Embryonic facial prominence (tissue), 1 donor: ENCODE measurements at regions not wholly inside any gene's neighbourhood (a gene's known extent, or its start where the extent isn't known, plus 50 kb on each side); places are given as distances from the start of the nearest gene placed in this dataset.
"Not testable (repeated sequence)": the region's sequence is repeated elsewhere in the genome, so short reads cannot be mapped to it uniquely, and the experiment has no call there.

Experiments
- DNase-seq: peaks from one replicate; pipeline ENCODE4 v3.0.0-alpha.2; 2016; ENCODE audit errors: extremely low spot score

DNA sequence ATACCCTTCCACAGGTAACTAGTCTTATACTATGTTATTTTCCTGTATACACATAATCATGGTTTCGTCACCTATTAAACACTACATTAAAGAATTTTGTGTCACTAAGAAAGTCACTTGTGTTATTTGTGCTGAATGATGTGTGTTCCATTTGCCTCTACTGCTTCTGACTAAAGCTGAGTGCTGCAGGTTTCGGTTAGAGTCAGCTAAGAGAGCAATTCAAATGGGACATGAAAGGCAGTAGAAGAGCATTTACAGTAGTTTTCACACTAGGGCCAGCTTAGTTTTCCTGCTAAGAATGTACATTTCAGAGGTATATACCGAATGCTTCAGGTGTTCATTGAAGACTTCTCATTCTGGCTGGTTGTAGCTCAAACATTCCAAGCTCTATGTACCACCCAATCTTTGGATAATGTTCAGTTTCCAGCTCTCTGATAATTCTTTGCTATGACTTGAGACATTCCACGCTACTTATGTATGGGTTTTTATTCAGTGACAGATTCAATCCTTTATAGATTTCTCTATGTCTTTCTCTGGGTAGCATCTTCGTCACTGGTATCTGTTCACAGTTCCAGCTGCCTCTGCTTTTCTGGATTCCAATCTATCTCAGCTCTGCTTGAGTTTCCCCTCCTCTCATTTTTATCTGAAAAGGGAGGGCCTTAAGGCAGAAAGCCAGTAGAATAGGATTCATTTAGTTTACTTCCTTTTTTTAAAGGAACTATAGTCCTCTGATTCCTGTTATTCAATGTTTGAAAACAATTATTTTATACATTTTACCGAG, 164.4 kb downstream of the CXXC4 start:
- DNase-seq = no peak

- not testable (repeated sequence) for DNase-seq
Observed at GRCh38 chr4:104326991-104327694, 167.6 kb downstream of the CXXC4 start.

DNA sequence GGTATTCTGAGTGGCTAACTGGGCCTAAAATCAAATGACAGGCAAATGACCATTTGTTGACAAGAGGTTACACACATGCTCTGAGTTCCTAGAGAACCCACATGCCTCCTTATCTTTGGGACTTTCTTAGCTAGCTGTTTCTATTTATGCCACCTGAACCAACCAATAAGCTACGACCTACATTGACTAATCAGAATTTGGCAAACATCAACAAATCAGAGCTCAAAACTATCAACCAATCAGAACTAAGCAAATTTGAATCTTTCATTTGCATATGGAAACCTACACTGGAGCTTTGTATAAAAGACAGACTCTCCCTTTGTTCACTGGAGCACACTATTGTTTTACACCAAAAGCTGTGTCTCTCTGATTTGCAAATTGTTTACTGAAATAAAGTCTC, 192.0 kb downstream of the CXXC4 start:
- DNase-seq = no peak

DNA sequence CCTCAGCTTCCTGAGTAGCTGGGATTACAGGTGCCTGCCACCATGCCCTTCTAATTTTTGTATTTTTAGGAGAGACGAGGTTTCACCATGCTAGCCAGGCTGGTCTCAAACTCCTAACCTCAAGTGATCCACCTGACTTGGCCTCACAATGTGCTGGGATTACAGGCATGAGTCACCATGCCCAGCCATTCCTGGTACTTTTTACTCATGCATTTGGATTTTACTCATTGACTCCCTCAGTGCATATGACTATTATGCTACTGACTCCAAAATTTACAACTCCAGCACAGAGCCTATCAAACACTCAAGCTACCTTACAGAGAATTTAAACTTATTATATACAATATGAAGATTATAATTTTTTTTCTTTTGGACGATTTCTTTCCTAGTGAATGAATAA, 199.9 kb downstream of the CXXC4 start:
- DNase-seq = no peak

GRCh38 chr4:104286867-104287266, 207.8 kb downstream of the CXXC4 start:
- no peak for DNase-seq

DNA sequence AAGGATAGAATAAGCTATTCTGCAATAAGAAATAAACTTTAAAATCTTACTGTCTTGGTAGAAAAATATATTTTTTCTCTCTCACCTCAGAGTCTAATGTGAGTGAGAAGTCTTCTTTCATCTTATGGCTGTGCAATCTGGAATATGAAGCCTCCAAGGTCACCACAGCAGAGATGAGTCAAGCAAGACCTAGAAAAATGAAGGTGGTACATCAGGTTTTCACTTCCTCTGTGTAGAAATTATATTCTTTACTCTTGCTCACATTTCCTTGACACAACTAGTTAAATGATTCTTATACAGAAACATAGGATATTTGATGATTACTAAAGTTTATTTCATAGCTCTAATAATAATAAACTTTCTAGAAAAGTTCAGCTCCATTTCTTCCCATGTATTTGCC, 211.4 kb downstream of the CXXC4 start:
- no peak for DNase-seq

GRCh38 chr4:104279744-104280143, 214.9 kb downstream of the CXXC4 start:
- DNase-seq = no peak

- DNase-seq = no peak
Observed at GRCh38 chr4:104272966-104273365, 221.7 kb downstream of the CXXC4 start.

DNA sequence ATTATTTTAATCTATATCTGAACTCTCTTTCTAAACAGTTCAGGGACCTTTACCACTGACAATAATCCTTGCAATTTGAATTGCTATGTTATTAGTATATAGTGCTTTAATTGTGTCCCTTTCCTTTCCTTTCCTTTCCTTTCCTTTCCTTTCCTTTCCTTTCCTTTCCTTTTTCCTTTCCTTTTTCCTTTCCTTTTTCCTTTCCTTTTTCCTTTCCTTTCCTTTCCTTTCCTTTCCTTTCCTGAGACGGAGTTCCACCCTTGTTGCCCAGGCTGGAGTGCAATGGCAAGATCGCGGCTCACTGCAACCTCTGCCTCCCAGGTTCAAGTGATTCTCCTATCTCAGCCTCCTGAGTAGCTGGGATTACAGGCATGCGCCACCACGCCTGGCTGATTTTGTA, 225.1 kb downstream of the CXXC4 start:
- not testable (repeated sequence) for DNase-seq

DNA sequence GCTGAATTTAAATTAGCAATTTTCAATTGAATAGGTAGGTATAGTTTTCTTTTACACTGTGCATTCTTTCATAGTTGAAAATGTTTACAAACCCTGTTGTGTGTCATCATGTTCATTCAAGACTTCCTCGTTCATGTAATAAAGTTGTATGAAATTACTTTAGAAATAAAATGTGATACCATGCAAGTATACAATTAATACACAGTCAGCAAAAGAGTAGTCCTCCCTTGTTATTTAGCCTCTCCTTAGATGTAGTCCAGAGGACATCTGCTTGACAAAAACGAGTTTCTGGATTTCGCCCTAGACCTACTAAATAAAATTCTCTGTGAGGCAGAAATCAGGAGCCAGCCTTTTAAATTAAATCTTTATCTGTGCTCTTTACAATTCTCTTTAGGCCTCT, 231.6 kb downstream of the CXXC4 start:
- DNase-seq = no peak

DNA sequence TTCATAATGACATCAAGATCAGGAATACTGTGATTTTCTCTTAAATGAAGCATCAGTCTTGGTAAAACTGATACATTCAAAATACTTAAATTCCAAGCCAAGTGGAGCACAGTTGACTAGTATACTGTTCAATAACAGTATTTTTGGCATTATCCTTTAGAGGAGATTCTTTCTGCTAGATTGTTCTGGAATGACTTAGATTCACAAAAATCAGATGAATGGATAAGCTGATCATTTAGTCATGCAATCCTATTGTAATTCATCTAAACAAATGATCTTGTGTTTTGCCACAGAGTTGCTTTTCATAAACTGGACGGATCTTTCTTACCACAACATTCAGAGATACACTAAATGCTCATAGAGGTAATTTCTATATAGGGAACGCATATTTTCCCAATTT, 232.0 kb downstream of the CXXC4 start:
- DNase-seq = no peak

DNA sequence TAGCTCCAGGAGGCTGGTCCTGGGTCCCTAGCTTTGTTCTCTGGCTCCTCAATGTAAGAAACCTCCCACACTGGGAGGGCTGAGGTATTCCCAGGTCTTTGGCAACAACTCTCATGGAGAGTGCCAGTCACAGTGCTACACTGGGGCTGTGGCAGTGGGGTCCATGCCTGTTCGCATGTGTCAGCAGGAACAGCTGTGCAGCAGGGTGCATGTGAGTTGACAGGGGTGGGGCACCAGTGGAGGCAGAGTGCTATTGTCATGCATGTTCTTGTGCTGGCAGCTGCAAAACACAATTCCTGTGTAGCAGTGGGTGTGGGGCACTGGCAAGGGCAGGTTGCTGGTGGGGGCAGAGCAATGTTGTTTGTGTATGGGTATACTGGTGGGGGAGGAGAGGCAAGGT, 246.0 kb downstream of the CXXC4 start:
- DNase-seq = no peak

- DNase-seq = no peak
Observed at GRCh38 chr4:104235967-104236366, 258.7 kb downstream of the CXXC4 start.

GRCh38 chr4:104217526-104217925, 277.2 kb downstream of the CXXC4 start:
- no peak for DNase-seq

GRCh38 chr4:104211657-104212056, 283.0 kb downstream of the CXXC4 start:
- no peak for DNase-seq

GRCh38 chr4:104210420-104210819, 284.3 kb downstream of the CXXC4 start:
- DNase-seq = no peak

DNA sequence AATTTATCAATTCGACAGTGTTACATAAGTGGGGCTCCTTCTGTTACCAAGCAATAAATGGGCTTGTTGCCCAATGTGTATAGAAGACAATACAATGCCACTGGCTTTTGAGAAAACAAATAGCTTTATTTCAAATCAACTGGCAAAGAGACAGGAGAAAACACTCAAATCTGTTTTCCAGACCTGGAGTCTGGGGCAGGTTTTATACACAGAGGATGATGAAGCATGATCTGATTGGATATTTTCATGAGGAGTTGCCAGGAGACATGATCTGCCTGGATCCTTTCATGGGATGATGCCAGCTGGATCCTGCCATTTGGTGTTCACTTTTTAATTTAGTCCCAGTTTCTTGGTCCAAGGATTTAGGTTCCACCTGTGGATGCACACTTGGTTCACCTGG, 287.9 kb downstream of the CXXC4 start:
- DNase-seq = no peak

- DNase-seq = no peak
Observed at GRCh38 chr4:104205116-104205515, 289.6 kb downstream of the CXXC4 start.

DNA sequence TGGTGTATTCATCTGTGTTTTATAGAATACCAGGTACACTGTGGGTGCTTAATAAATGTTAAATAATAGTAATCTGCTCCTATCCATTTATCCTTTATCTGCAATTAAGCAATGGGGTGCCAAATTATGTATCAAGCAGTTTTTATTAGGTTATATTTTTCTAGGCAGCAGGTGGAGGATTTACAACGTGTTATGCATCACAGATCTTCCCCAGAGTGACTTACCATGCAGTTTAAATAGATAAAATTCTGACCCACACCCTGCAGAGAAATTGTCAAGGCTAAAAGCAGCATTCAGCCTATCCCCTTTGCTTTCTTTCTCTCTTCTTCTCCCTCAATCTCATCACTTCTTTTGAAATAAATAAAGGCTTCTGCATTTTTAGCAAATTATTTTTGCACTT, 306.4 kb downstream of the CXXC4 start:
- DNase-seq = no peak

DNA sequence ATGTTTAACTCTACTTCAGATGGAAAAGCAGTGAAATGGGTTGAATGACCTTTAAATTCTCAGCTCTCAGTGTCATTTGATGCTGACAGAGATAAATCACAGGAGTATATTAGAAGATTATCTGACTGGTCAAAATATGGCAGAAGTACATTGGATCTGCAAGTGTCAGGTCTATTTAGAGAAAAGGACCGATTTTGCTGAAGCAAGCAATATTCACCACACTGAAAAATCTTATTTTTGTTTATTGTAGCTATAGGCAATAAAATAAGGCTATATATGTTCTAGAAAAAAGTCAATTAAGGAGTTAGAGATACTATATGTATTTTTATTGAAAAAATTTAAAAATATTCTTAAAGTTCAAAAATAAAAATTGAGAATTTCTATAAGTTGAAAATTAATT, 325.3 kb downstream of the CXXC4 start:
- DNase-seq = no peak

- no peak for DNase-seq
Observed at GRCh38 chr4:104166749-104167148, 327.9 kb downstream of the CXXC4 start.

- no peak for DNase-seq
Observed at GRCh38 chr4:104163820-104164219, 330.9 kb downstream of the CXXC4 start.

DNA sequence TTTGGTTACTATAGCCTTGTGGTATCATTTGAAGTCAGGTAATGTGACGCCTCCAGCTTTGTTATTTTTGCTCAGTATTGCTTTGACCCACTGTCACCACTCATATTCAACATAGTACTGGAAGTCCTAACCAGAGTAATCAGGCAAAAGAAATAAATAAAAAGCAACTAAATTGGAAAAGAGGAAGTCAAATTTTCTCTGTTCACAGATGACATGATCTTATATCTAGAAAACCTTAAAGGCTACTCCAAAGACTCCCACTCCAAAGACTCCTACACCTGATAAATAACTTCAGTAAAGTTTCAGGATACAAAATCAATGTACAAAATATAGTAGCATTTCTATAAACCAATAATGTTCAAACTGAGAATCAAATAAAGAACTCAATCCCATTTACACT, 348.6 kb downstream of the CXXC4 start:
- DNase-seq = no peak
